Fibroblast of the conjunctiva (primary cell): ENCODE measurements at regions not wholly inside any gene's neighbourhood (a gene's known extent, or its start where the extent isn't known, plus 50 kb on each side); places are given as distances from the start of the nearest gene placed in this dataset.

ENCODE experiments used
- DNase-seq: peaks from one replicate; pipeline ENCODE4 v3.0.0-alpha.2; 2010; ENCODE audit warnings: low read depth

DNA sequence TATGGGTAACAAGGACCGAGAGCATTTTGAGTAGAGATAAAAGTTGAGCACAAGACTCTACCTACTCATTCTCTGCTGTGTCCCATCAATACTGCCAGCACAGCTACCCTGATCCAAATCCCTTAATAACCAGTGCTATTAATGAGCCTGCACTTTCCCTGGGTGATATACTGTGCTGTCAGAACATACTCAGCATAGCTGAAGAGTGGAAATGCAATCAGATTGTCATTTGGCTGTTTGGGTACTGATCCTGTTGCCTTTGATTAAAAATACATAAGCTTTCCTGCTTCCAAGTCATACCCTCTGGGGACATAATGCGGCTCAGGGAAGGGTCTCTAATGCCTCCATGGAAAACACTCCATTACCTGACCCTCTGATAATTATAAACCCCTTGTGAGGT lies 917.5 kb downstream of the SQOR start:
- no peak for DNase-seq

- DNase-seq: no peak
Measured at GRCh38 chr15:46555547-46555946, 920.7 kb downstream of the SQOR start.

DNA sequence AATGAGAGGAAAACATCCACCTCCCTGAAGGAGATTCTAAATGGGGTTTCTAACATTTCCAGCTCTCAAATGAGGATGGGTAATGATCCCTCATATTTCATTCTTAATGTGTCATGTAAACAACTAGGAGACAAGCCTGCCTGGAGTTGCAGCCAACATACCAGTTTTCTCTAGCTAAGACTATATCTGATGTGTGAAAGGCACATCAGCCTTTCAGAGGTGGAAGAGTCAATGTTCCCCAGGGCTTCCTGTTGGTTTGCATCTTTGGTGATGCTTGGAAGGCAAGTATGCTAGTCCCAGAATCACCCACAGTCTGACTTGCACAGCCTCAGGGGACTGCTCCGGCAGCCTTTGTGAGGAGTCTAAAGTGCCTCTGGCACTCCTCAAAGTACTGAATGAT lies 921.2 kb downstream of the SQOR start:
- DNase-seq: no peak

GRCh38 chr15:46556559-46557379 lies 921.9 kb downstream of the SQOR start:
- no peak for DNase-seq

DNA sequence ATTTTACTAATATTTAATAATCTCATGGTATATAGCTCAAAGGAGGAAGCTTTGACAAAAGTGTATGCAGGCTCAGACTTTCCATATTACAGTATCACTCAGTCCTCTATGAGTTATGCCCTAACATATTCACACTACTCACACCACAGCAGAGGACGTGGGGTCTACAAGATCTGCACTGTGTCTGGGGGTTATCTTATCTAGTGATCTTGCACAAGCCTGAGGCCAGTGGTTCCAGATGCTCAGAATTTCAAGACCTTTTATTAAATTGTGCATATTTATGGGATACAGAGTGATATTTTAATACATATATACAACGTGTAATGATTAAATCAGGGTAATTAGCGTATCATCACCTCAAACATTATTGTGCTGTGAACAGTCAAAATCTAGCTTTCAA lies 933.1 kb downstream of the SQOR start:
- no peak for DNase-seq

DNA sequence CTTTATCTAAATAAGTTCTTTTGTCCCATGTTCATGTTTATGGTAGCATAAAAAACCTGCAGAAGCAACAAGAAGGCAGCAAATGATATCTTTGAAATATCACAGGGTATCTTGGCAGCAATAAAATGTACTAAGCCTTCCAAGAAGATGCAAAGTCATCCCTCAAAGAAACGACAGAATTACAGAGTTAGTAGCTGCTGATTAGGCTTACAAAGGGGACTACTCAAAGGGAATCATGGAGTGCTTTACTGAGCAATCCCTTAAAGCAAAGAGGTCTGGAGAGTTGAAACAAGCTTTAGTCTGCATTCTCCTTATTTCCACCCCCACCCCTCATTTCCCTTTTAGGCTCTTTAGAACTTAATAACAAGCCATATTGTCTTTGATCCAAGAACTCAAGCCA lies 935.0 kb downstream of the SQOR start:
- no peak for DNase-seq

DNA sequence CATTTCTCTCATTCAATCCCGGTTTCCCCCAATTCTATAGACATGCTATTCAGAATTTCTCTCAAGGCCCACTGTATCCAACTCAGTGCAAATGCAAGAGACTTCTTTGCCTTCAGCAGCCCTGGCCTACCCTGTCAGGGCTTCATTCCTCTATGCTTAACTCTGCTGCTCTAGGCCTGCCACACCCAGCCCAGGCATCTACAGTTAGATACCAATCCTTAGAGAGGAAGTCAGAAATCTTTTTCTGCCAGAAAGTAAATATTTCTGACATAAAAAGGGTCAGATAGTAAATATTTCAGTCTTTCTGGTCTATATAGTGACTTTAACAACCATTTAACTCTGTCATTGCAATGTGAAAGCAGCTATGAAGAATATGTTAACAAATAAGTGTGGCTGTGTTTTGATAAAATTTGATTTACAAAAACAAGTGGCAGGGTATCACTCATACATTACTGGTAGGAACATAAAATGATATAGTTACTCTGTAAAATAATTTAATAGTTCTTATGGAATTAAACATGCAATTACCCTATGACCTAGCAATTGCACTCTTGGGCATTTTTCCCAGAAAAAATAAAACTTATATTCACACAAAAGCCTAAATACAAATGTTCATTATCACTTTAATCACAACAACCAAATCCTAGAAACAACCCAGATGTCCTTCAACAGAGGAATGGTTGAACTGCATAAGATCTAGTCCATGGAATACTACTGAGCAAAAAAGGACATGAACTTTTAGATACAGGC lies 942.0 kb downstream of the SQOR start:
- no peak for DNase-seq

- no peak for DNase-seq
Measured at GRCh38 chr15:46577767-46578166, 942.9 kb downstream of the SQOR start.

GRCh38 chr15:46580487-46580886 lies 945.7 kb downstream of the SQOR start:
- no peak for DNase-seq

DNA sequence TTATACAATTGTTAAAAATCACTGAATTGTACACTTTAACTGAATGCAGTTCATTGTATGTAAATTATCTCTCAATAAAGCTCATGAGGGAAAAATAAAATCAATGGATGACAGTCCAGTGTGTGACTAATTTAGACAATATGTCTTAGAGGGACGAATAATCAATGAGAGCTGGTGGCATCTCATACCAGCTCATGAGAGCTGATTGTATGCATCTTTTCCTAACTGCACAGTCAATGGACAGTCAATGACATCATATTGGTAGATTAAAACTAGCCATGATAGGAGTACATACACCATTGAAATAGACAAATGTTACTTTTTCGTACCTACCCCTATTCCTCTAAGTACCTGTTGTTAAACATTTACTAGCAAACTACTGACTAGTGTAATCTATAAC lies 946.1 kb downstream of the SQOR start:
- DNase-seq: no peak

DNA sequence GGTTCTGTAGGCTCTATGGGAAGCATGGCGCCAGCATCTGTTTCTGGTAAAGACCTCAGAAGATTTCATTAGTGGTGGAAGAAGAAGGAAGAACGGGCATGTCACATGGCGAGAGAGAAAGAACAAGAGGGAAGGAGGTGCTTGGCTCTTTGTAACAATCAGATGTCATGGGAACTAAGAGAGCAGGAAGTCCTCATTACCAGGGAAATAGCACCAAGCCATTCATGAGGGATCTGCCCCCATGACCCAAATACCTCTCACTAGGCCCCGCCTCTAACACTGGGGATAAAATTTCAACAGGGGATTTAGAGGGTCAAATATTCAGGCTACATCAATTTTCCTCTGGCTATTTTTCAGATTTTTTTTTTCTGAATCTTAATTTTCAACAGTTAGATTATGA lies 954.3 kb downstream of the SQOR start:
- no peak for DNase-seq

DNA sequence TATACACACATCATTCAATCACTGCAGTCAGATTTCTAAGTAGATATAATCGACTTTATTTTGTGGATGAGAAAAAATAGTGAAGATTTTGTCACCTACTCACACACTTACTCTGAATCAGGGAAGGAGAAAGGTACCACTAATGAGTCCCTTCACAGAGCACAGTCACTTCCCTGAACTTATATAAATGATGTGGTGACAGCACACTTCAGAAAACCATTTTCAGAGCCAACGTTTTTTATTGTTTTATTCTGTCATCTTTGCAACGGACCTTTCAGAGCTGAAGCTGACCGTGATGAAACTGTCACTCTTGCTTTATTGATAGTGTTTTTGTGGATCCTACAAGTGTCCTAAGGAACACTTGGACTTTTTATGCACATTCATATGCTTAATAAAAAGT lies 956.6 kb downstream of the SQOR start:
- no peak for DNase-seq

DNA sequence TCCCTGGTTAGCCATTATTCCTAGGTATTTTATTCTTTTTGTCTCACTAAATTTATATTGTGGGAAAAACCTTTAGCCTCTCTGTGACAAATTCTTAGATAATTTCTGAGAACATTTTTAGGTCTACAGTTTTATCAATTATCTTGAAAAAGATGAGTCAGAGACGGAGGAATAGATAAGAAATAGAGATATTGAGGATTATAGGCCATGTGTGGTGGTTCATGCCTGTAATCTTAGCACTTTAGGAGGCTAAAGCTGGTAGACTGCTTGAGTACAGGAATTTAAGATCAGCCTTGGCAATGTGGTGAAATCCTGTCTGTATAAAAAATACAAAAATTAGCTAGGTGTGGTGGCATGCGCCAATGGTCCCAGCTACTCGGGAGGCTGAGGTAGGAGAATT lies 960.2 kb downstream of the SQOR start:
- DNase-seq: no peak

- DNase-seq: no peak
Measured at GRCh38 chr15:46607077-46607476, 972.2 kb downstream of the SQOR start.

DNA sequence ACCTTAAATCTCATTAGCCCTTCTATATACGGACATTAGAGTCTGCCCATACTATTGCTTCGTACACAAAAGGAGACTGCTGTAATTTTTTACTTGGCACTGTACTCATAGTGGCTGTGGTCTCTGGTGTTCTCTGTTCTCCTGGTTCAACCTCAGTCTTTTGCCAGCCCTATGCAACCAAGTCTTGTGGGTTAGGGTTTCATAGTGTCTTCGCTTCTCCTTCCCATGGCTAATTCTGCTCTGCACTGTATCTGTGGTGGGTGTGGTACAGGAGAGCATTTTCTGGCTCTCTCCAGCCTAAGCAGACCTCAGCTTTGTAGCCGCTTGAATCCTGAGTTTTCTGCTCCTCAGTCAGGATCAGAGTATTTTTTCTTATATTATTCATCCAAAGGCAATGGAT lies 981.2 kb downstream of the SQOR start:
- DNase-seq: no peak

GRCh38 chr15:46617507-46617906 lies 982.7 kb downstream of the SQOR start:
- no peak for DNase-seq

GRCh38 chr15:46618984-46619383 lies 984.2 kb downstream of the SQOR start:
- DNase-seq: no peak

- DNase-seq: no peak
Measured at GRCh38 chr15:46620392-46621013, 985.7 kb downstream of the SQOR start.

DNA sequence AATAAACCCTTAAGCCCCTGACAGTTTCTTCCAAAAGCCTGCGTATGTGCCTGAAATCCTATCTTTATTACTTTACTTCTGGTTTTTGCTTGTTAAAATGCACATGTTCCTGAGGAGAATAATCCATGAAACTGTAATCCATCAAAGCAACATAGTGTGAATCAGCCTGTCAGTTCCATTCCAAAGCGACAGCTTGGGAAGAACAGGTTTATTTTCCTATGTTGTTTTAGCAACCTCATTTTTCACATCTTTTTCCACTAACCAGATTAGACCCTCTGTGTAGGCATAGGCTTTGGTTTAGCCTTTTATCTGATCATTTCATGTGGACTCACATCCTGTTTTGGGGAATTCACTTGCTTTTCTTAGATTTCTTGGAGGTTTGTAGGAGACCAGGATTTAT lies 988.0 kb downstream of the SQOR start:
- DNase-seq: no peak

- DNase-seq: no peak
Measured at GRCh38 chr15:46636206-46636605, 1001.4 kb downstream of the SQOR start.

DNA sequence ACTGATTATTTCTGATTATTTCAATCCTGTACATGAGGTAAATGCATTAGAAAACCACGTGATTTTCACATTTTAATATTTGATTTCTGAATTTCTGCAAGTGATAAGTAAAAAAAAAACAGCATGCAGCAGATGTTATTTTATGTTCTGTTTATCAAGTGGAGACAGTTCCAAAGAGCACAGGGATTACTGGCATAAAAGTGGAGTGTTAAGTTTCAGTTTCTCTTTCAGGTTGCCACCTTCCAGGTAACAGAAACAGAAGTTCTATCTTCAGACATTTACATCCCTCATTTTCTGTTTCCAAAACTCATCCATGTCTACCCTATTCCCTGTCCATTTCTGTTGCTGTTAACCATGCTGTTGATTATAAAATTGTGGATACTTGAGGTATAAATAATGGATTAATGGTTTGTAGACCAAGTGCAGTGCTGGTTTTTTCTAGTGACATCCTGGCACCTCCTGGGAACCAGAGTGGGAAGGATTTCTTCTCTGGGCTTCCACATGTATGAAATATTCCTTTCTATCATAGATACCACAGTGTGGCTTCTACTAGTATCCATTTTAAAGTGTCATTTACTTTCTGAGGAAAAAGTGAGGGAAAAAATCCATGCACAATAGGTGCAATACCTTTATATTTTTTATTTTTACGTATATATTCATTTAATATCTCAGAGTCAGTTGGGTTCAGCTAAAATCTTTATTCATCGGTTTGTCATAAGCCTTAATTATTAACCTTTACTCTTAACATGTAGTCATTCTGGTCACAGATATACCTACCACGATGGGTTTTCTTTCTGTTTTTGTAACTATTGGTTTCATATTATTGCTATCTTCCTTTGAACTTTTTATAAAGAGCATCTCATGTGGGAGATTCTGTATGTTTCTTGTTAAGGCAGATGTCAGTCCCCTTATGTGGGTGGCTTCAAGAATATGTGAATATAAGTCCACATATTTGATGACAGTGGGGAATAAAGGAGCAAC lies 1010.0 kb downstream of the SQOR start:
- no peak for DNase-seq

GRCh38 chr15:46646490-46646889 lies 1011.7 kb downstream of the SQOR start:
- DNase-seq: no peak
